Calu3 (cell line): ENCODE measurements at regions not wholly inside any gene's neighbourhood (a gene's known extent, or its start where the extent isn't known, plus 50 kb on each side); places are given as distances from the start of the nearest gene placed in this dataset.
A peak's percentile ranks its signal among the peaks of the same experiment; 100 is the strongest.

Experiments
- BruUV-seq: library from RNA; stranded (reverse); fragments of 400-500 nt; replicated peaks from 2 replicates; lab custom pipeline; 2021; lab: Mats Ljungman, UMichigan
- CTCF ChIA-PET: fragments of 300-600 bp; sonication (Branson Sonifier 250); formaldehyde crosslinking; loops from one replicate; lab custom pipeline; 2022; ENCODE audit warnings: antibody characterized with exemption; lab: Charles Lee
- DNase-seq: peaks from one replicate; pipeline ENCODE4 v3.0.0; 2022
- H3K27ac Mint-ChIP-seq: one replicate; pipeline ENCODE4 v1.8.0; 2022; ENCODE audit warnings: mixed read lengths; ENCODE audit not compliant: unreplicated experiment
- H3K27me3 Mint-ChIP-seq: one replicate; pipeline ENCODE4 v1.8.0; 2022; ENCODE audit warnings: mixed read lengths; ENCODE audit not compliant: unreplicated experiment
- H3K36me3 Mint-ChIP-seq: one replicate; pipeline ENCODE4 v1.8.0; 2022; ENCODE audit warnings: mild to moderate bottlenecking, moderate library complexity, mixed read lengths; ENCODE audit not compliant: insufficient read depth, unreplicated experiment
- H3K4me1 Mint-ChIP-seq: one replicate; pipeline ENCODE4 v1.8.0; 2022; ENCODE audit warnings: mild to moderate bottlenecking, low read depth, mixed read lengths; ENCODE audit not compliant: unreplicated experiment
- H3K4me3 Mint-ChIP-seq: one replicate; pipeline ENCODE4 v1.8.0; 2022; ENCODE audit warnings: mild to moderate bottlenecking, low read depth, moderate library complexity, mixed read lengths; ENCODE audit not compliant: unreplicated experiment
- H3K9me3 Mint-ChIP-seq: one replicate; pipeline ENCODE4 v1.8.0; 2022; ENCODE audit warnings: low read depth, mixed read lengths; ENCODE audit not compliant: unreplicated experiment
- intact Hi-C: fragments of 100-400 bp; cut with micrococcal nuclease; formaldehyde crosslinking; loops from one replicate; pipeline ENCODE4 v1.10.0; 2022; ENCODE audit not compliant: unreplicated experiment
- TF ChIP-seq, protein P1 (sequence below): fragments of 200-600 bp; IDR thresholded peaks from one replicate; pipeline ENCODE4 v1.8.0; 2022; ENCODE audit warnings: antibody characterized with exemption; ENCODE audit not compliant: unreplicated experiment

DNA sequence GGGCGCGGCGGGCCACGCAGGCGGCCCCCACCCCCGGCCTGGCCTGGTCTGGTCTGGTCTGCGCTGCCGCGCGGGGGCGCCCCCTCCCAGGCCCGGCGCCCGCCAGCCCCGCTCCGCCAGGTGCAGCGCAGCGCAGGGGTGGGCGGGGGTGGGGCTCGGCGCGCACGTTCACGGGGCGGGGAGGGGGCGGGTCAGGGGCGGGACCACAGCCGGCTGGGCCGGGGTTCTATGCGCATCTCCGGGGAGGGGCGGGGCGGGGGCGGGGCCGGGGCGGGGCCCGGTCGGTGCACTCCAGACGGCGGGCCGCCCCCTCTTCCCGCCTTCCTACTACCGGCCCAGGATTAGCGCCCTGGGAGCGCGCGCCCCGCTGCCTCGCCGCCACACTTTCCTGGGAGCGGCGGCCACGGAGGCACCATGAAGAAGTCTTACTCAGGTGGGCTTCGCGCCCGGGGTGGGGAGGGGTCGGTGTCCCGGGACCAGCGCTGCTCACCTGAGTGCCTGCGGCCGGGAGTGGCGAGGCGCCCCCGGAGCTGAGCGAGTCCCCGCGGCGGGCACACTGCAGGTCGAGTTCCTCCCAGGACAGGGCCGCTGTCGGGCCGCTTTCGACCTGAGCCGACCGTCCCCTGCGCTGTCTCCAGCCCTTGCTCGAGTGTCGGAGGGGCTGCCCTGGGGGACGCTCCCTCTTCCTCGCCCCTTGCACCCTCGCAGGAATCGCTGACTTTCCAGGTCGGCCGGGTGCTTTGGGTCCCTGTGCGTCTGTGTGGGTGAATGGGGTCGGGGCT is 140.5 kb downstream of the SEC14L1 start:
- H3K4me1 Mint-ChIP-seq = peaks cover 35% of the 10 kb centered on the region
- DNase-seq = peak; percentile 87
- TF ChIP-seq, protein P1, sequence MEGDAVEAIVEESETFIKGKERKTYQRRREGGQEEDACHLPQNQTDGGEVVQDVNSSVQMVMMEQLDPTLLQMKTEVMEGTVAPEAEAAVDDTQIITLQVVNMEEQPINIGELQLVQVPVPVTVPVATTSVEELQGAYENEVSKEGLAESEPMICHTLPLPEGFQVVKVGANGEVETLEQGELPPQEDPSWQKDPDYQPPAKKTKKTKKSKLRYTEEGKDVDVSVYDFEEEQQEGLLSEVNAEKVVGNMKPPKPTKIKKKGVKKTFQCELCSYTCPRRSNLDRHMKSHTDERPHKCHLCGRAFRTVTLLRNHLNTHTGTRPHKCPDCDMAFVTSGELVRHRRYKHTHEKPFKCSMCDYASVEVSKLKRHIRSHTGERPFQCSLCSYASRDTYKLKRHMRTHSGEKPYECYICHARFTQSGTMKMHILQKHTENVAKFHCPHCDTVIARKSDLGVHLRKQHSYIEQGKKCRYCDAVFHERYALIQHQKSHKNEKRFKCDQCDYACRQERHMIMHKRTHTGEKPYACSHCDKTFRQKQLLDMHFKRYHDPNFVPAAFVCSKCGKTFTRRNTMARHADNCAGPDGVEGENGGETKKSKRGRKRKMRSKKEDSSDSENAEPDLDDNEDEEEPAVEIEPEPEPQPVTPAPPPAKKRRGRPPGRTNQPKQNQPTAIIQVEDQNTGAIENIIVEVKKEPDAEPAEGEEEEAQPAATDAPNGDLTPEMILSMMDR = peak; percentile 44
- H3K9me3 Mint-ChIP-seq = no peaks in the 10 kb centered on the region
- intact Hi-C loops = no loop called here
- H3K27ac Mint-ChIP-seq = peak overlapping the region; percentile 92
- BruUV-seq = no TSS peak
- no peaks in the 10 kb centered on the region for H3K27me3 Mint-ChIP-seq
- peaks cover 77% of the 10 kb centered on the region for H3K36me3 Mint-ChIP-seq
- CTCF ChIA-PET = interaction anchor here (2.1 kb wide), 1 partner anchor 26 kb away, joined by 15 read pairs; no protein-coding TSS in a partner anchor
- H3K4me3 Mint-ChIP-seq = peak overlapping the region; percentile 76

DNA sequence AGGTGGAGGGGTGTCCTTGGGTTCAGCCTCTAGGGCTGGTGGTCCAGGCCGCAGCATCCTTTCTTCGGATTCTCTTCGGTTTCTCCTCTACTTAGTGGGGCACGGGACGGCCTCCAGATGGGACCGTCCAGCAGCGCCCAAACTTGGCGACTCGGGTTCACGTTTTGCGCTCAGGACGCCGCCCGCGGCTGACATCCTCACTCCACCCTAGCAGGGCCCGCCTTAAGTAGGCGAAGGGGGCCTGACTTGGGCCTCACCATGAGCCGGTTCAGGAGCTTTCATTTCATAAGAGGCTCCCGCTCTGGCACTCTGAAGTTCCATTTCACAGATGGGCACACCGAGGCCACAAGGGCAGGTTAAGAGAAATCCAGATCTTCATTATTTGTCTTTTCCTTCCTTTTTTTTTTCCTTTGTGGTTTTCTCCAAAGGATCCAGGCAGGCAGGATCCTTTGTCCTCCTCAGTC is 141.2 kb downstream of the SEC14L1 start:
- Mint-ChIP-seq H3K4me3 (peak overlapping the region; percentile 76), H3K9me3 (no peaks in the 10 kb centered on the region), H3K4me1 (peaks cover 37% of the 10 kb centered on the region), H3K27ac (peak overlapping the region; percentile 92), H3K36me3 (peaks cover 83% of the 10 kb centered on the region), H3K27me3 (no peaks in the 10 kb centered on the region)
- TSS peak; percentile 46 for BruUV-seq
- TF ChIP-seq, protein P1 = no peak
- peak; percentile 59 for DNase-seq
- intact Hi-C loops = no loop called here
- CTCF ChIA-PET = interaction anchor here (2.1 kb wide), 1 partner anchor 26 kb away, joined by 15 read pairs; no protein-coding TSS in a partner anchor

DNA sequence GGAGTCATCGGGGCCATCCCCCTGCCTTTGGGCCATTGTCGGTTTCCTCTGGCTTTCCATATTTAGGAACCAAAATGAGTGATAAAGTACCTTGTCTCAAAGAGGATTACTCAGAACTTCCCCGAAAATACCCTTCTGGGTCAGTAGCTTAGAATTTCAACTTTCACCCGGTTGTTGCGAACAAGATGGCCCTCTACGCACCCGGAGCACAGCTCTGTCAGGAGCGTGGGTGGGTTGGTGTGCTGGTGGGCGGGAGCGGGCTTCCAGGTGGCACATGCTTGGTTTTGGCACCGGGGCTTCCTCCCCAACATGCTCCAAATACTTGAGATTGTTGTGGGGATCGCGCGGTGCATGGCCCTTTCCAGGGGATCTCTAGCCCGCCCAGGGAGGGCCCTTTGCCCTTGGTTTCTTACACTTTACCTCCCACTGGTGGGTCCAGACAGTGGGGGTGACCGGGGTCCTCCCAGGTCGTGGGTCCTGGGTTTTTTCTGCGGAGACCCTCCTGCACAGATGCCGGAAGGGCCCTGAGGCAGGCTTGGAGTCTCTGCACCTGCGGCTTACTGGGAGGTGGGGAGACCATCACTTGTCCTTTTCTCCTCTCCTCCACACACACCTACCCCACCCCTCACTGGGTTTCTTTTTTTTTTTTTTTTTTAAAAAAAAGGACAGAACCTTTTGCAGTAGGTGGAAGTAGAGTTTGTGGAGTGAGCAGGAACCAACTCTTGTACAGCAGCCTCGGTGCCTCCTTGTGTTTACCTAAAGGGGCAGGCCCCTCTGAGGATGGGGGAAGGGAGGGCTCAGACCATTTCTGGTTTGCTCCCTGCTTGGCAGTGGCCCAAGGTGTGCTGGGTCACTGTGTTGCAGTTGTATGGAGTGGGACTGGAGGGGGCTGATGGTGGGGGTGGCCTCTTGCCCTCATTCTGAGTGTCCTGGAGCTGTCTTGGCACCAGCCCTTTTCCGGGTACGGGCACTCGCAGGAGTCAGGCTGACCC is 142.1 kb downstream of the SEC14L1 start:
- Mint-ChIP-seq H3K9me3 (no peaks in the 10 kb centered on the region), H3K4me3 (peak overlapping the region; percentile 76), H3K27ac (peak overlapping the region; percentile 92), H3K4me1 (peaks cover 46% of the 10 kb centered on the region), H3K27me3 (no peaks in the 10 kb centered on the region), H3K36me3 (peaks cover 88% of the 10 kb centered on the region)
- intact Hi-C loops = no loop called here
- DNase-seq = peak; percentile 81
- TF ChIP-seq, protein P1 = no peak
- CTCF ChIA-PET = interaction anchor here (1.0 to 2.1 kb wide), 2 partner anchors 27 to 42 kb away, joined by 3 to 15 read pairs; no protein-coding TSS in a partner anchor
- no TSS peak for BruUV-seq

DNA sequence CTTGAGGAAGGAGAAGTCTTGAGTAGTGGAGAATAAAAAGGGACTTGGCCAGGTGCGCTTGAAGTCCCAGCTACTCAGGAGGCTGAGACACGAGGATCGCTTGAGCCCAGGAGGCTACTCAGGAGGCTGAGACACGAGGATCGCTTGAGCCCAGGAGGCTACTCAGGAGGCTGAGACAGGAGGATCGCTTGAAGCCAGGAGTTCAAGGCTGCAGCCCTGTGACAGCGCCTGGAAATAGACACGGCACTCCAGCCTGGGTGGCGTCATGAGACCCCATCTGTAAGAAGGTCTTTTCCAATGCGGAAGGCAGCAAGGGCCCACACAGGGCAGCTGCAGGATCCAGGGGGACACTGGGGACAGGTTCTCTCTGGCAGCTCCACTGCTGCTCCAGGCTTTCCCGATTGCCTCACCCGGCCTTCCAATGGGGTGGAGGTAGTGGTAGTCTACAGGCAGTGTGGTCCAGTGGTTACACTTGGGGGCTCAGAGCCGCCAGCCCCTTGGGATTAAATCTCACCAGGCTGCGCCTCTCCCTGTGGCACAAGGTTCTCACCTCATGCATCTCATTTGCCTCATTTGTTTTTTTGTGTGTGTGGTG is 143.4 kb downstream of the SEC14L1 start:
- TF ChIP-seq, protein P1 = no peak
- Mint-ChIP-seq H3K27me3 (no peaks in the 10 kb centered on the region), H3K36me3 (peaks cover 100% of the 10 kb centered on the region), H3K4me3 (peak overlapping the region; percentile 76), H3K9me3 (no peaks in the 10 kb centered on the region), H3K4me1 (peaks cover 57% of the 10 kb centered on the region), H3K27ac (peak overlapping the region; percentile 92)
- no peak for DNase-seq
- intact Hi-C loops = no loop called here
- BruUV-seq = no TSS peak
- CTCF ChIA-PET = interaction anchor here (1.0 kb wide), 1 partner anchor 41 kb away, joined by 3 read pairs; no protein-coding TSS in a partner anchor
